H1 (cell line): ENCODE measurements at regions not wholly inside any gene's neighbourhood (a gene's known extent, or its start where the extent isn't known, plus 50 kb on each side); places are given as distances from the start of the nearest gene placed in this dataset.

Experiments
- CTCF ChIA-PET: fragments of 300-600 bp; sonication (Branson Sonifier 250); formaldehyde crosslinking; loops from one replicate; lab custom pipeline; 2021; ENCODE audit not compliant: partially characterized antibody; lab: Charles Lee
- POLR2A ChIA-PET: fragments of 300-600 bp; sonication (Branson Sonifier 250); formaldehyde crosslinking; loops from one replicate; lab custom pipeline; 2021; ENCODE audit warnings: inconsistent platforms; ENCODE audit not compliant: partially characterized antibody; lab: Charles Lee
- DNase-seq, 2 experiments: peaks; one replicate each; pipeline versions ENCODE4 v3.0.0 to v3.0.0-alpha.2; 2010 to 2022; ENCODE audit warnings: low spot score in 2 of 2, low read depth in 1 of 2, mixed read lengths in 1 of 2
- FAIRE-seq: peaks from 2 replicates; lab custom pipeline; 2011; peaks lifted over from hg19 to GRCh38; lab: Jason Lieb, UNC
- H2AFZ ChIP-seq: 2 replicates; pipeline ENCODE4 v1.8.1; 2012; ENCODE audit warnings: low read length, inconsistent platforms
- H2AK5ac ChIP-seq: 2 replicates; pipeline ENCODE4 v1.6.1; 2013; ENCODE audit warnings: low read depth, low read length
- H2BK120ac ChIP-seq: replicated peaks from 2 replicates; pipeline ENCODE3; 2013; ENCODE audit warnings: low read depth, low read length, inconsistent platforms
- H2BK12ac ChIP-seq: 2 replicates; pipeline ENCODE4 v1.6.1; 2013; ENCODE audit warnings: low read depth, low read length
- H2BK15ac ChIP-seq: 2 replicates; pipeline ENCODE4 v1.6.1; 2013; ENCODE audit warnings: low read length
- H2BK20ac ChIP-seq: 2 replicates; pipeline ENCODE4 v1.6.1; 2013; ENCODE audit warnings: low read length
- H2BK5ac ChIP-seq: 2 replicates; pipeline ENCODE4 v1.6.1; 2013; ENCODE audit warnings: low read depth, low read length
- H3K14ac ChIP-seq: 2 replicates; pipeline ENCODE4 v1.6.1; 2013; ENCODE audit warnings: inconsistent platforms; ENCODE audit not compliant: insufficient read length
- H3K18ac ChIP-seq: 2 replicates; pipeline ENCODE4 v1.6.1; 2013; ENCODE audit warnings: low read length; ENCODE audit errors: extremely low read depth
- H3K23ac ChIP-seq: 2 replicates; pipeline ENCODE4 v1.6.1; 2013; ENCODE audit warnings: inconsistent platforms; ENCODE audit not compliant: insufficient read length
- H3K23me2 ChIP-seq: 2 replicates; pipeline ENCODE4 v1.6.1; 2013; ENCODE audit warnings: low read depth, low read length
- H3K27ac ChIP-seq: 2 replicates; pipeline ENCODE4 v1.6.1; 2011; ENCODE audit warnings: low read depth, low read length, inconsistent platforms
- H3K27me3 ChIP-seq, 4 experiments: replicated peaks in 1 of 4; 1 replicate in 1 of 4; 2 replicates in 3 of 4; pipeline versions ENCODE4 v1.6.1 to v1.8.1; 2011 to 2013; ENCODE audit warnings: low read length in 3 of 4, mild to moderate bottlenecking in 3 of 4, inconsistent platforms in 2 of 4, mixed read lengths in 2 of 4, moderate library complexity in 1 of 4; ENCODE audit not compliant: control insufficient read depth in 3 of 4, insufficient read depth in 3 of 4; ENCODE audit errors: extremely low read depth in 1 of 4
- H3K36me3 ChIP-seq, 4 experiments: 2 replicates each; pipeline versions ENCODE4 v1.6.1 to v1.8.1; 2011 to 2013; ENCODE audit warnings: mild to moderate bottlenecking in 4 of 4, low read length in 3 of 4, moderate library complexity in 2 of 4, control low read depth in 1 of 4, inconsistent platforms in 1 of 4; ENCODE audit not compliant: insufficient read depth in 4 of 4, control insufficient read depth in 2 of 4
- H3K4ac ChIP-seq: replicated peaks from 2 replicates; pipeline ENCODE3; 2013; ENCODE audit warnings: low read length, low read depth, mixed read lengths, inconsistent platforms; ENCODE audit not compliant: insufficient read length
- H3K4me1 ChIP-seq, 4 experiments: replicated peaks in 1 of 4; 1 replicate in 1 of 4; 2 replicates in 3 of 4; pipeline versions ENCODE4 v1.6.1 to v1.8.1; 2011 to 2013; ENCODE audit warnings: low read length in 3 of 4, inconsistent platforms in 2 of 4, mixed read lengths in 1 of 4; ENCODE audit not compliant: insufficient read depth in 4 of 4, control insufficient read depth in 3 of 4
- H3K4me2 ChIP-seq, 2 experiments: 2 replicates each; pipeline versions ENCODE4 v1.6.1 to v1.8.1; 2011 to 2013; ENCODE audit warnings: low read depth in 2 of 2, low read length in 2 of 2, control low read depth in 1 of 2, inconsistent platforms in 1 of 2, mild to moderate bottlenecking in 1 of 2; ENCODE audit not compliant: insufficient read depth in 1 of 2
- H3K4me3 ChIP-seq, 4 experiments: fragments of 200-600, 300-600 bp in 1 of 4; sonication (generic), shearing (Covaris generic), sonication (Bioruptor Twin) in 1 of 4; 2 replicates each; pipeline versions ENCODE4 v1.5.1 to v1.8.1; 2011 to 2016; ENCODE audit warnings: low read length in 4 of 4, low read depth in 3 of 4, control low read depth in 2 of 4, inconsistent platforms in 2 of 4, mild to moderate bottlenecking in 2 of 4, mixed read lengths in 1 of 4, moderate library complexity in 1 of 4; ENCODE audit not compliant: insufficient read depth in 2 of 4; ENCODE audit errors: extremely low read depth in 1 of 4
- H3K56ac ChIP-seq: replicated peaks from 2 replicates; pipeline ENCODE3; 2013; ENCODE audit warnings: low read depth, mild to moderate bottlenecking, mixed read lengths, low read length, inconsistent platforms; ENCODE audit not compliant: insufficient read length
- H3K79me1 ChIP-seq: 2 replicates; pipeline ENCODE4 v1.6.1; 2013; ENCODE audit warnings: low read depth, low read length, control low read depth
- H3K79me2 ChIP-seq, 2 experiments: 2 replicates each; pipeline versions ENCODE4 v1.6.1 to v1.8.1; 2012 to 2013; ENCODE audit warnings: low read length in 2 of 2, mild to moderate bottlenecking in 2 of 2, inconsistent platforms in 1 of 2; ENCODE audit not compliant: insufficient read depth in 2 of 2, control insufficient read depth in 1 of 2
- H3K9ac ChIP-seq, 4 experiments: replicated peaks in 1 of 4; 1 replicate in 1 of 4; 2 replicates in 3 of 4; pipeline versions ENCODE4 v1.6.1 to v1.8.1; 2011 to 2013; ENCODE audit warnings: low read depth in 3 of 4, low read length in 3 of 4, control low read depth in 2 of 4, mild to moderate bottlenecking in 2 of 4, moderate library complexity in 2 of 4, inconsistent platforms in 1 of 4; ENCODE audit errors: extremely low read depth in 1 of 4
- H3K9me3 ChIP-seq, 2 experiments: 2 replicates each; pipeline versions ENCODE4 v1.6.1 to v1.8.1; 2012 to 2013; ENCODE audit warnings: mild to moderate bottlenecking in 2 of 2, moderate library complexity in 2 of 2, control low read depth in 1 of 2, inconsistent platforms in 1 of 2, low read depth in 1 of 2, low read length in 1 of 2, mixed read lengths in 1 of 2; ENCODE audit not compliant: insufficient read depth in 2 of 2
- H4K20me1 ChIP-seq, 2 experiments: replicated peaks in 1 of 2; 2 replicates each; pipeline versions ENCODE3 to v1.8.1; 2011 to 2013; ENCODE audit warnings: inconsistent platforms in 2 of 2, low read length in 2 of 2, mild to moderate bottlenecking in 1 of 2; ENCODE audit not compliant: insufficient read depth in 2 of 2, control insufficient read depth in 1 of 2
- H4K5ac ChIP-seq: 2 replicates; pipeline ENCODE4 v1.6.1; 2013; ENCODE audit warnings: low read length, low read depth, mixed read lengths, inconsistent platforms; ENCODE audit not compliant: insufficient read length
- H4K8ac ChIP-seq: 2 replicates; pipeline ENCODE4 v1.8.0; 2013; ENCODE audit warnings: mild to moderate bottlenecking, moderate library complexity, low read length, inconsistent platforms; ENCODE audit not compliant: insufficient read depth; ENCODE audit errors: extremely low read depth
- H4K91ac ChIP-seq: replicated peaks from 2 replicates; pipeline ENCODE3; 2013; ENCODE audit warnings: low read length, mixed read lengths, inconsistent platforms; ENCODE audit not compliant: insufficient read length
- BRCA1 ChIP-seq: IDR thresholded peaks from 2 replicates; pipeline ENCODE4 v1.6.1; 2012; ENCODE audit warnings: low read depth, low read length, improper control_type of control experiment
- KDM5A ChIP-seq: fragments of 200-600 bp; IDR thresholded peaks from 2 replicates; pipeline ENCODE4 v1.7.1; 2012; ENCODE audit warnings: mild to moderate bottlenecking, low read length, inconsistent platforms, mixed read lengths
- NANOG ChIP-seq: IDR thresholded peaks from 2 replicates; pipeline ENCODE4 v1.6.1; 2011; ENCODE audit warnings: low read length, low read depth, mild to moderate bottlenecking, inconsistent platforms; ENCODE audit not compliant: insufficient read depth, poor library complexity, severe bottlenecking
- ZNF274 ChIP-seq: IDR thresholded peaks from 2 replicates; pipeline ENCODE4 v1.7.0; 2012; ENCODE audit warnings: low read length, borderline replicate concordance; ENCODE audit errors: extremely low read depth
- WGBS, 2 experiments: shearing (Covaris generic) in 1 of 2; methylation state at CpG; one replicate each; pipeline versions ENCODE4 v1.1.6 to v1.1.7; 2013 to 2015; ENCODE audit warnings: low lambda C conversion rate in 2 of 2, mixed read lengths in 2 of 2, inconsistent platforms in 1 of 2, low coverage in 1 of 2, missing lambda C conversion rate in 1 of 2; ENCODE audit not compliant: insufficient replicate concordance in 2 of 2, insufficient coverage in 1 of 2, insufficient read length in 1 of 2; ENCODE audit errors: extremely low coverage in 1 of 2, missing lambda C conversion rate in 1 of 2; 5-methylcytosine and 5-hydroxymethylcytosine counted together
- TF ChIP-seq, protein P1 (sequence below): IDR thresholded peaks from 2 replicates; pipeline ENCODE4 v1.6.1; 2012; ENCODE audit warnings: inconsistent platforms

DNA sequence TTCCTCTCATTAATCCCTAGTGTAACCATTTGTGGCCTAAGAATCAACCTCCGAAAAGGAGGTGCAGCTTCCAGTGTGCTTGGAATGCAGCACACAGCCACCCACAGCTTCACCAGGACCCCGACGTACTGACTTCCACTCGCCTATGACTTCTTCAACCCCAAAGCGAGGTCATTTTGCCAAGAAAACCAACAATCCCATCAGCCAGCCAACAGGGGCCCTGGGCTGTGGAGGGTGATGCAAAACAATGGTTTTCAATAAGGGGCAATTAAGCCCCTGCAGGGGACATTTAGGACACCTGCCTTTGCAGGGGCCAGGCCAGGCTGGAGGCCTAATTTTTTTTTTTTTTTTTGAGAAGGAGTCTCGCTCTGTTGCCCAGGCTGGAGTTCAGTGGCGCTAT lies 158.1 kb upstream of the SKOR2 start:
- Histone ChIP-seq H4K20me1 (no peaks in the 10 kb centered on the region), H3K79me2 (no peaks in the 10 kb centered on the region), H2BK12ac (no peak overlapping the region), H3K27me3 (peaks cover 0 to 3% (median 2%) of the 10 kb centered on the region in 4 experiments; a peak in 3 of 7 replicates), H2BK20ac (0 out of 2 replicates have a peak overlapping the region, but pooled peaks have one; percentile 63), H2BK120ac (no peak overlapping the region), H3K79me1 (no peaks in the 10 kb centered on the region), H3K27ac (no peak overlapping the region), H3K23ac (no peak overlapping the region), H3K4me2 (no peak overlapping the region), H3K18ac (no peak overlapping the region), H4K91ac (no peak overlapping the region), H3K4ac (no peak overlapping the region), H2BK15ac (no peak overlapping the region), H3K9ac (no peak overlapping the region), H4K5ac (no peak overlapping the region), H3K4me3 (no peak overlapping the region), H3K4me1 (peaks cover 2 to 8% (median 5%) of the 10 kb centered on the region in 4 experiments; a peak in 6 of 7 replicates), H4K8ac (no peak overlapping the region), H2AFZ (no peak overlapping the region), H2BK5ac (no peak overlapping the region), H3K36me3 (no peaks in the 10 kb centered on the region; a peak in 1 of 8 replicates), H3K14ac (no peak overlapping the region), H3K56ac (no peak overlapping the region), H3K9me3 (no peaks in the 10 kb centered on the region), H2AK5ac (no peak overlapping the region), H3K23me2 (no peaks in the 10 kb centered on the region)
- WGBS, 2 experiments: 75% methylated on average over 6 of the region's 7 CpGs; no CpG with 5 or more reads in 1 of the 2 experiments
- FAIRE-seq (no peak), DNase-seq (no peak)
- ChIA-PET CTCF (interaction anchor here (0.8 to 1.0 kb wide), 2 partner anchors 10 to 76 kb away, joined by 3 read pairs; no protein-coding TSS in a partner anchor), POLR2A (no interaction called here)
- TF ChIP-seq ZNF274 (no peak), KDM5A (no peak), NANOG (peak; percentile 78), BRCA1 (no peak)
- TF ChIP-seq, protein P1, sequence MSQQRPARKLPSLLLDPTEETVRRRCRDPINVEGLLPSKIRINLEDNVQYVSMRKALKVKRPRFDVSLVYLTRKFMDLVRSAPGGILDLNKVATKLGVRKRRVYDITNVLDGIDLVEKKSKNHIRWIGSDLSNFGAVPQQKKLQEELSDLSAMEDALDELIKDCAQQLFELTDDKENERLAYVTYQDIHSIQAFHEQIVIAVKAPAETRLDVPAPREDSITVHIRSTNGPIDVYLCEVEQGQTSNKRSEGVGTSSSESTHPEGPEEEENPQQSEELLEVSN: no peak
